Suprapubic skin (tissue), 4 donors: ENCODE measurements at regions not wholly inside any gene's neighbourhood (a gene's known extent, or its start where the extent isn't known, plus 50 kb on each side); places are given as distances from the start of the nearest gene placed in this dataset.
A peak's percentile ranks its signal among the peaks of the same experiment; 100 is the strongest.

ENCODE experiments used
- DNase-seq, 2 donors: peaks; one replicate each; pipeline ENCODE4 v3.0.0-alpha.2; 2019; ENCODE audit warnings: low spot score in 2 of 2
- H3K27ac ChIP-seq: fragments of 200-600 bp; sonication (generic); one replicate; pipeline ENCODE4 v1.5.1; 2019
- H3K27me3 ChIP-seq: fragments of 200-600 bp; sonication (generic); one replicate; pipeline ENCODE4 v1.5.1; 2019
- H3K36me3 ChIP-seq: fragments of 200-600 bp; sonication (generic); one replicate; pipeline ENCODE4 v1.5.1; 2019
- H3K4me1 ChIP-seq: fragments of 200-600 bp; sonication (generic); one replicate; pipeline ENCODE4 v1.5.1; 2019
- H3K4me3 ChIP-seq: fragments of 200-600 bp; sonication (generic); one replicate; pipeline ENCODE4 v1.5.1; 2019; ENCODE audit warnings: mild to moderate bottlenecking
- H3K9me3 ChIP-seq: fragments of 200-600 bp; sonication (generic); one replicate; pipeline ENCODE4 v1.5.1; 2019
- CTCF ChIP-seq, 2 donors: fragments of 200-600 bp in 1 of 2; fragments of 450-650 bp in 1 of 2; sonication (generic) in 1 of 2; IDR thresholded peaks; one replicate each; pipeline ENCODE4 v1.5.1; 2016 to 2019; ENCODE audit warnings: antibody characterized with exemption in 2 of 2, mild to moderate bottlenecking in 1 of 2, moderate library complexity in 1 of 2
- EP300 ChIP-seq: sonication (generic); formaldehyde crosslinking; IDR thresholded peaks from one replicate; pipeline ENCODE4 v1.6.1; 2017; ENCODE audit warnings: antibody characterized with exemption
- POLR2A ChIP-seq, 2 donors: fragments of 450-650 bp; IDR thresholded peaks; one replicate each; pipeline ENCODE4 v1.6.1; 2017; ENCODE audit warnings: antibody characterized with exemption in 2 of 2, mild to moderate bottlenecking in 2 of 2, moderate library complexity in 2 of 2
- POLR2AphosphoS5 ChIP-seq, 3 donors: sonication (generic); formaldehyde crosslinking; IDR thresholded peaks; one replicate each; pipeline ENCODE4 v1.6.1; 2017; ENCODE audit warnings: antibody characterized with exemption in 3 of 3
- WGBS: methylation state at CpG from one replicate; pipeline ENCODE4 v1.1.5; 2018; 5-methylcytosine and 5-hydroxymethylcytosine counted together

DNA sequence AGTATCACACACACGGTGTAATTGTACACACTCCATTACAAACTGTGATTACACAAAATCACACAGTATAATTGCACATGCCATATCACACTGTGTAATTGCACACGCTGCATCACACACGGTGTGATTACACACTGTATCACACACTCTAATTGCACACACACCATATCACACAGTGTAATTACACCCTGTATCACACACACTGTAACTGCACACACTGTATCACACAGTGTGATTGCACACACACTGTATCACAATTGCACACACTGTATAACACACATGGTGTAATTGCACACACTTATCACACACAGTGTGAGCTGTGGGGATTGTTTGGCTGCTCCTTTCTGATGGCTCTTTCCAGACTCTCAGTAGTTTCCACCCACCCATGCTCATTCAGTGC, 162.6 kb upstream of the SGCG start:
- no peaks in the 10 kb centered on the region for H3K4me1 ChIP-seq
- no peak overlapping the region for H3K4me3 ChIP-seq
- H3K36me3 ChIP-seq: no peaks in the 10 kb centered on the region
- H3K9me3 ChIP-seq: no peaks in the 10 kb centered on the region
- H3K27me3 ChIP-seq: no peaks in the 10 kb centered on the region
- 89% methylated on average over 3 of the region's 3 CpGs for WGBS
- TF ChIP-seq POLR2AphosphoS5 (IDR thresholded peaks at IDR 0.05): no peak
- no peak for TF ChIP-seq CTCF (IDR thresholded peaks at IDR 0.05)
- no peak for DNase-seq
- H3K27ac ChIP-seq: no peak overlapping the region

GRCh38 chr13:23020246-23020843, 160.4 kb upstream of the SGCG start:
- 13% methylated on average over 5 of the region's 5 CpGs for WGBS
- no peak overlapping the region for H3K27ac ChIP-seq
- no peak overlapping the region for H3K4me3 ChIP-seq
- DNase-seq: no peak
- H3K36me3 ChIP-seq: no peaks in the 10 kb centered on the region
- no peaks in the 10 kb centered on the region for H3K27me3 ChIP-seq
- no peaks in the 10 kb centered on the region for H3K4me1 ChIP-seq
- no peaks in the 10 kb centered on the region for H3K9me3 ChIP-seq
- TF ChIP-seq POLR2A (IDR thresholded peaks at IDR 0.05) (no peak), CTCF (IDR thresholded peaks at IDR 0.05) (peak; percentile 8 to 78)

GRCh38 chr13:23021906-23022305, 158.9 kb upstream of the SGCG start:
- no peaks in the 10 kb centered on the region for H3K9me3 ChIP-seq
- no peaks in the 10 kb centered on the region for H3K27me3 ChIP-seq
- no peak for DNase-seq
- WGBS: 74% methylated on average over 5 of the region's 5 CpGs
- no peaks in the 10 kb centered on the region for H3K36me3 ChIP-seq
- no peak overlapping the region for H3K27ac ChIP-seq
- TF ChIP-seq CTCF (IDR thresholded peaks at IDR 0.05): no peak
- TF ChIP-seq POLR2AphosphoS5 (IDR thresholded peaks at IDR 0.05): no peak
- TF ChIP-seq POLR2A (IDR thresholded peaks at IDR 0.05): no peak
- TF ChIP-seq EP300: no peak
- H3K4me1 ChIP-seq: no peaks in the 10 kb centered on the region
- no peak overlapping the region for H3K4me3 ChIP-seq

DNA sequence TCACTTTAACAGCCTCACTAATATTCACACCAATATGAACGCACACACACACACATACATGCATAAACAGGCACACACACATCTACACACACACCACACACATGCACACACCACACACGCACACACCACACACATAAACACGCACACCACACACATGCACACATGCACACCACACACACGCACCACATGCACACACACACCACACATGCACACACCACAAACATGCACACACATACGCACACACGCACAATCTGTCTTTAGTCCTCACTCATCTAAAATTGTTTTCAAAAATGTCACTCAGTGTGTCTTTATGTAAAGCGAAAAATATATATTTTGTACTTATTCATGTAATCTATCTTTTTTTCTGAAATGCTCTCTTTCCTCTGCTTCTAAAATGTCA, 158.1 kb upstream of the SGCG start:
- Histone ChIP-seq H3K27me3 (no peaks in the 10 kb centered on the region), H3K4me1 (no peaks in the 10 kb centered on the region), H3K36me3 (no peaks in the 10 kb centered on the region), H3K9me3 (no peaks in the 10 kb centered on the region), H3K27ac (no peak overlapping the region), H3K4me3 (no peak overlapping the region)
- 87% methylated on average over 7 of the region's 7 CpGs for WGBS
- TF ChIP-seq POLR2AphosphoS5 (IDR thresholded peaks at IDR 0.05) (no peak), POLR2A (IDR thresholded peaks at IDR 0.05) (no peak), EP300 (no peak), CTCF (IDR thresholded peaks at IDR 0.05) (no peak)
- DNase-seq: no peak

GRCh38 chr13:23025864-23026608, 154.7 kb upstream of the SGCG start:
- no peak overlapping the region for H3K4me3 ChIP-seq
- H3K4me1 ChIP-seq: no peaks in the 10 kb centered on the region
- no peaks in the 10 kb centered on the region for H3K9me3 ChIP-seq
- TF ChIP-seq EP300 (no peak), CTCF (IDR thresholded peaks at IDR 0.05) (no peak), POLR2A (IDR thresholded peaks at IDR 0.05) (no peak), POLR2AphosphoS5 (IDR thresholded peaks at IDR 0.05) (no peak)
- H3K27me3 ChIP-seq: no peaks in the 10 kb centered on the region
- no peaks in the 10 kb centered on the region for H3K36me3 ChIP-seq
- no peak for DNase-seq
- H3K27ac ChIP-seq: no peak overlapping the region
- WGBS: 59% methylated on average over 5 of the region's 5 CpGs
